Adrenal gland (tissue), 9 donors: ENCODE measurements at regions not wholly inside any gene's neighbourhood (a gene's known extent, or its start where the extent isn't known, plus 50 kb on each side); places are given as distances from the start of the nearest gene placed in this dataset.

Experiments
- DNase-seq, 7 donors: peaks; one replicate each; pipeline ENCODE4 v3.0.0-alpha.2; 2019 to 2020
- H3K27ac ChIP-seq, 5 donors: fragments of 200-600 bp; sonication (generic) in 4 of 5; 1 replicate in 3 of 5; 2 replicates in 2 of 5; pipeline versions ENCODE4 v1.5.1 to v1.8.0; 2016 to 2020; ENCODE audit warnings: mild to moderate bottlenecking in 1 of 5
- H3K27me3 ChIP-seq: fragments of 200-600 bp; 2 replicates; pipeline ENCODE4 v1.8.0; 2021
- H3K36me3 ChIP-seq, 2 donors: fragments of 200-600 bp; replicated peaks in 1 of 2; 1 replicate in 1 of 2; 2 replicates in 1 of 2; pipeline versions ENCODE4 v1.5.1 to v1.8.0; 2018 to 2022
- H3K4me1 ChIP-seq, 2 donors: fragments of 200-600 bp; replicated peaks in 1 of 2; 1 replicate in 1 of 2; 2 replicates in 1 of 2; pipeline versions ENCODE4 v1.5.1 to v1.8.0; 2018 to 2021
- H3K4me3 ChIP-seq, 4 donors: fragments of 200-600 bp; sonication (generic) in 3 of 4; one replicate each; pipeline ENCODE4 v1.5.1; 2016 to 2018
- H3K9me3 ChIP-seq, 3 donors: fragments of 200-600 bp; sonication (generic) in 1 of 3; replicated peaks in 1 of 3; 1 replicate in 2 of 3; 2 replicates in 1 of 3; pipeline versions ENCODE4 v1.5.1 to v1.8.0; 2016 to 2021
- POLR2A ChIP-seq, 2 donors: fragments of 450-650 bp; IDR thresholded peaks; one replicate each; pipeline ENCODE4 v1.6.1; 2017; ENCODE audit warnings: antibody characterized with exemption in 2 of 2, mild to moderate bottlenecking in 2 of 2, moderate library complexity in 1 of 2
- WGBS, 4 donors: extraction: QIAGEN DNeasy Blood & Tissue Kit in 2 of 4; methylation state at CpG; one replicate each; pipeline versions ENCODE4 v1.1.5 to v1.1.7; 2013 to 2017; 5-methylcytosine and 5-hydroxymethylcytosine counted together
- intact Hi-C, 2 donors: fragments of 100-400 bp; cut with DNase I; formaldehyde crosslinking; loops; one replicate each; pipeline versions ENCODE4 v1.14.1 to v1.15.0; 2022 to 2023
- TF ChIP-seq, protein P1 (sequence below), 6 experiments: fragments of 450-650 bp in 4 of 6; fragments of 200-600 bp in 2 of 6; sonication (generic) in 1 of 6; IDR thresholded peaks; 1 replicate in 5 of 6; 2 replicates in 1 of 6; pipeline versions ENCODE4 v1.5.1 to v1.8.0; 2016 to 2021; ENCODE audit warnings: antibody characterized with exemption in 6 of 6, mild to moderate bottlenecking in 2 of 6, moderate library complexity in 1 of 6
- donor health status: healthy with polysubstance abuse.
- donor health status: Bipolar disorder and iron deficiency.
- donor health status: DM: yes; HTN: yes; CAD: no.
- donor health status: DM: no; HTN: no; CAD: no.
- donor health status: DM: no; HTN: no; CAD: no.

- intact Hi-C loops, result loop anchor here in 1 of 2 donors (10.0 kb wide), 1 partner anchor 138 kb away; no protein-coding TSS in a partner anchor
Measured at GRCh38 chr20:1806456-1806855, 88.8 kb upstream of the SIRPA start.

DNA sequence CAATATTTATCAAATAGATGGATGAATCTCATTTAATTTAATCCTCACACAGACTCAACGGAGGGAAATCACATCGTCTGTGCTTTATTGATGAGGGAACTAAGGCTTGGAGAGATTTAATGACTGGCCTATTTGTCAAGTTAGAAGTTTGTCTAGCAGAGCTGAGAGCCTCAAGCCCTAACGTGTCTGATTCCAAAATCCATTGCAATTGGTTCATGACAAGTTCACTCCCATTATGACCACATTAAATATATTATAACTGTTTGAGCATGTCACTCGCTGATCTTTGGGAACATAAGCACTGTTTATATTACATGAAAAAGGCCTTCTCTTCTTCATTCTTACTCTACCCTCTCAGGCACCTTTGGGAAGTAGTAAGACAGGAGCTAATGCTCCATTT lies 89.4 kb upstream of the SIRPA start:
- 81 to 85% (median 82%) methylated on average over 4 of the region's 4 CpGs for WGBS, 4 donors
- Histone ChIP-seq H3K4me3 (no peak overlapping the region), H3K27ac (no peak overlapping the region), H3K36me3 (no peaks in the 10 kb centered on the region), H3K9me3 (no peaks in the 10 kb centered on the region), H3K4me1 (peaks cover 11 to 22% of the 10 kb centered on the region in 2 donors), H3K27me3 (no peaks in the 10 kb centered on the region)
- intact Hi-C loops, result loop anchor here in 1 of 2 donors (10.0 kb wide), 1 partner anchor 139 kb away; no protein-coding TSS in a partner anchor
- no peak for TF ChIP-seq POLR2A (IDR thresholded peaks at IDR 0.05)
- TF ChIP-seq, protein P1, sequence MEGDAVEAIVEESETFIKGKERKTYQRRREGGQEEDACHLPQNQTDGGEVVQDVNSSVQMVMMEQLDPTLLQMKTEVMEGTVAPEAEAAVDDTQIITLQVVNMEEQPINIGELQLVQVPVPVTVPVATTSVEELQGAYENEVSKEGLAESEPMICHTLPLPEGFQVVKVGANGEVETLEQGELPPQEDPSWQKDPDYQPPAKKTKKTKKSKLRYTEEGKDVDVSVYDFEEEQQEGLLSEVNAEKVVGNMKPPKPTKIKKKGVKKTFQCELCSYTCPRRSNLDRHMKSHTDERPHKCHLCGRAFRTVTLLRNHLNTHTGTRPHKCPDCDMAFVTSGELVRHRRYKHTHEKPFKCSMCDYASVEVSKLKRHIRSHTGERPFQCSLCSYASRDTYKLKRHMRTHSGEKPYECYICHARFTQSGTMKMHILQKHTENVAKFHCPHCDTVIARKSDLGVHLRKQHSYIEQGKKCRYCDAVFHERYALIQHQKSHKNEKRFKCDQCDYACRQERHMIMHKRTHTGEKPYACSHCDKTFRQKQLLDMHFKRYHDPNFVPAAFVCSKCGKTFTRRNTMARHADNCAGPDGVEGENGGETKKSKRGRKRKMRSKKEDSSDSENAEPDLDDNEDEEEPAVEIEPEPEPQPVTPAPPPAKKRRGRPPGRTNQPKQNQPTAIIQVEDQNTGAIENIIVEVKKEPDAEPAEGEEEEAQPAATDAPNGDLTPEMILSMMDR (IDR thresholded peaks at IDR 0.05), result no peak
- no peak for DNase-seq

More at GRCh38 chr20:1806456-1806855, 88.8 kb upstream of the SIRPA start:
- Histone ChIP-seq H3K36me3 (no peaks in the 10 kb centered on the region), H3K4me3 (no peak overlapping the region), H3K27me3 (no peaks in the 10 kb centered on the region), H3K27ac (no peak overlapping the region), H3K9me3 (no peaks in the 10 kb centered on the region), H3K4me1 (peaks cover 11 to 22% of the 10 kb centered on the region in 2 donors)
- 94 to 100% (median 98%) methylated on average over 5 to 7 of the region's 7 CpGs for WGBS, 4 donors
- no peak for DNase-seq
- TF ChIP-seq, protein P1 (IDR thresholded peaks at IDR 0.05), result no peak
- TF ChIP-seq POLR2A (IDR thresholded peaks at IDR 0.05), result no peak

DNA sequence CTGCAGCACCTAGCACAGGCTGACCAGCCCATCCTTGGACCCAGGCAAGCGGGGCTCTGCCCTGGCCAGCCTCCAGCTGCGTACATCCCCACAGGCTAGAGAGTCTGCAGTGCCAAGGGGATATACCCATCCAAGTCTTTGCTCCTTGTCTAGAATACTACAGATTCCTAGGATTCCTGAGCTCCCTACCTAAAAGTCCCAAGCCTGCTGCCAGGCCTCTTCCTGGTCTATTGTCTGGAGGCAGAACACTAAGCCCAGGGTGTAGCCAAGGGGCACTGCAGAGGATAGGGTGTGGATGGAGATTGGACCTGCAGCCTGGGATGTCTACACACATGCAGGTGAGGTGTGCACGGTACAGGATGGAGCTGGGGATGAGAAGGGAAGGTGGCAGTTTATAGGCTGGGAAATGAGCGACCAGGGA lies 90.0 kb upstream of the SIRPA start:
- H3K4me3 ChIP-seq, result no peak overlapping the region
- H3K27me3 ChIP-seq, result no peaks in the 10 kb centered on the region
- TF ChIP-seq, protein P1 (IDR thresholded peaks at IDR 0.05), result no peak
- TF ChIP-seq POLR2A (IDR thresholded peaks at IDR 0.05), result no peak
- intact Hi-C loops, result loop anchor here in 1 of 2 donors (10.0 kb wide), 1 partner anchor 140 kb away; no protein-coding TSS in a partner anchor
- no peak overlapping the region for H3K27ac ChIP-seq
- DNase-seq, result no peak
- H3K9me3 ChIP-seq, result no peaks in the 10 kb centered on the region
- no peaks in the 10 kb centered on the region for H3K36me3 ChIP-seq
- peaks cover 11 to 22% of the 10 kb centered on the region in 2 donors for H3K4me1 ChIP-seq
- WGBS, 4 donors, result 91 to 96% (median 93%) methylated on average over 2 to 4 of the region's 4 CpGs

DNA sequence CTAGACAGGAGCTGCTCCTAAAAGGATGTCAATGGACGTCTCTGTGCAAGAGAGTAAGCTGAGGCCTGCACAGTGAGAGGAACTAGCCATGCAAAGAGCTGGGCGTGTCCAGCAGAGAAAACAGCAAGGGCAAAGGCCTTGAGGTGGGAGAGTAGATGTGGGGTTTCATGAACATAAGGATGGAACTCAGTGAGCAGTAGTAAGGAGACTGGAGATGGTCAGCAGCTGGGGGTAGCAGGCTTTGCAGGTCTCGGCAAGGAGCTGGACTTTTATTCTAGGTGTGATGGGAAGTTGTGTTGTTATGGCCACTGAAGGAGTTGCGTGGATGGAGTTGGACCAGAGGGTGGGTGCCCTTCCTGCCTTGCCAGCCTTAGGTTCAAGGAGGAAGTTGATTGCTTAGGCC lies 90.7 kb upstream of the SIRPA start:
- no peaks in the 10 kb centered on the region for H3K9me3 ChIP-seq
- peaks cover 11 to 22% of the 10 kb centered on the region in 2 donors for H3K4me1 ChIP-seq
- WGBS, 4 donors, result 73 to 91% (median 86%) methylated on average over 4 of the region's 4 CpGs
- H3K4me3 ChIP-seq, result no peak overlapping the region
- no peaks in the 10 kb centered on the region for H3K36me3 ChIP-seq
- intact Hi-C loops, result loop anchor here (5.0 to 10.0 kb wide), 3 partner anchors 83 to 140 kb away; no protein-coding TSS in a partner anchor
- no peak for DNase-seq
- no peak for TF ChIP-seq POLR2A (IDR thresholded peaks at IDR 0.05)
- TF ChIP-seq, protein P1 (IDR thresholded peaks at IDR 0.05), result no peak
- H3K27ac ChIP-seq, result no peak overlapping the region
- H3K27me3 ChIP-seq, result no peaks in the 10 kb centered on the region
